ENCODE measurements at regions not wholly inside any gene's neighbourhood (a gene's known extent, or its start where the extent isn't known, plus 50 kb on each side); places are given as distances from the start of the nearest gene placed in this dataset.

DNA sequence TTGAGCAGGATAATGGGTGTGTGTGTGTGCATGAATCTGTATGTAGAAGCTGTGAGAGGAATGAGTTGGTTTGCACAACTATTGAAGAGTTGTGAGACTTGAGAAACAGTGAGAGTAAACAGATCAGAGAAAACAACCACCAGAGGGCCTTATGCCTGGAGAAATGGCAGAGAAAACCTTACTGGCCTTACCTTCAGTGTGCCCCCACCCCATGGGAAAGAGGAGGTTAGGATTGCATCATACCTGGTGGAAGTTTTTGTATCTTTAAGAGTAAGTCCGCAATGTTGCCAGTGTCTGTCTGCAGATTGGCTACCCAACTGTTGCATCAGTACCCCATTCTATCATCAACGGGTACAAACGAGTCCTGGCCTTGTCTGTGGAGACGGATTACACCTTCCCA, 1909.4 kb upstream of the WWC1 start:
- DNase-seq (ENCODE audit: low spot score), result no peak

DNA sequence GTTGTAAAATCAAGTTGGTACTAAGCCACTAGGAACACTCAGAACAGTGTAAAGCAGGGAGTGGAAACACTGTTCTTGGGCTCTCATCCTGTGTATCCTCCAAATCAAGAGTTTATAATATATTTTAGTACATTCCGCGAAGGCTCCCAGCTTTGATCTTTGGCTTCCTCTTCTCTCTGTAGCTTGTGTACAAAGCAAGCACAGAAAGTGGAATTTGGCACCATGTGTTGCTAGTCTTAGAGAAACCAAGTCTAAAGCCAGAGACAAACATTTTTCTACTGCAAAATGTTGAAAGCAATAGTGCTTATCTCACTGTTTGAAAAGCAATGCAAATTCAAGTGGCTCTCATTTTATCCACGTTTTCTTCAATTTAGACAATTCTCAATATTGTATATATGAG, 1893.3 kb upstream of the WWC1 start:
- DNase-seq (ENCODE audit: low spot score), result no peak

DNA sequence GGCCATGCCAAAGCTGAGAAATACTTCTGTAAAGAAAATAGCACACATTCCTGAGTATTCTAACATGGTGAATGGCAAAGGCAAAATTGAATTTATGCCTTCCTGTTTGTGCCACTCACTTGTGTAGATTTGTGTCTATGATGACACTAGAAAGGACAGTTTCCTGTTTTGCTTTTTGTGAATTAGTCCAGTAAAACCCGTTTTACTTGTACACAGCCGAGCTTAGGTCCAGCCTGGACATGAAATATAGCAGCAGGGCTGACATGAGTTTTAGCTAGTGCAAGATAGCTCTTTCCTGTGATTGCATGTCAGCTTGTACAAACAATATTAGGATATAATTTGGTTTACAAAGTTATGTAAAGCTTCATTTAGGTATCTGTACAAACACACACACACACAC, 1891.7 kb upstream of the WWC1 start:
- no peak for DNase-seq (ENCODE audit: low spot score)

DNA sequence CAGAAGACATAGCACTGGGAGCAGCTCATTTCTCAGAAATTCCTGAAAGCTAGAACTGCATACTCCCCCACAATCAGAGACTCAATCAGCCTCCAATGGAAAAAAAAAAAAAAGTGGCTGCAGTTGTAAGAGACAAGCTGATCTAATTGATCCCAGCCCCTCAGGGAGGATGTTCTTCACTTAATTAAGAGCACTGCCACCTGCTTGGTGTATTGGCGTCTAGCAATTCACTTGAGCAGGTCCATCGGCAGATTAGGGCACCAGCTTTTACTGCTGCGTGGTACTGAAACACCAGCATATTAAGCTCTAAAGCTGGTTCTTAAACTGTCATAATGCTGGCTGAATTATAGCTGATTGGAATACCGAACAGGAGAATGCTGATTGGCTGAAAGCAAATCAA, 1890.1 kb upstream of the WWC1 start:
- no peak for DNase-seq (ENCODE audit: low spot score)

DNA sequence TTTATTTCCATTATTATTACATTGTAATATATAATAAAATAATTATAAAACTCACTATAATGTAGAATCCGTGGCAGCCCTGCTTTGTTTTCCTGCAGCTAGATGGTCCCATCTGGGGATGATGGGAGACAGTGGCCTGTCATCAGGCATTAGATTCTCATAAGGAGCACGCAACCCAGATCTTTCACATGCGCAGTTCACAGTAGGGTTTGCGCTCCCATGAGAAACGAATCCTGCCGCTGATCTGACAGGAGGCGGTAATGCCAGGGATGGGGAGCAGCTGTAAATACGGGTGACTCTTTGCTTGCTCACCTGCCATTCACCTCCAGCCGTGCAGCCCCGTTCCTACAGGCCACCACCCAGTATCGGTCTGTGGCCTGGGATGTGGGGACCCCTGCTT, 1879.3 kb upstream of the WWC1 start:
- DNase-seq (ENCODE audit: low spot score), result no peak

DNA sequence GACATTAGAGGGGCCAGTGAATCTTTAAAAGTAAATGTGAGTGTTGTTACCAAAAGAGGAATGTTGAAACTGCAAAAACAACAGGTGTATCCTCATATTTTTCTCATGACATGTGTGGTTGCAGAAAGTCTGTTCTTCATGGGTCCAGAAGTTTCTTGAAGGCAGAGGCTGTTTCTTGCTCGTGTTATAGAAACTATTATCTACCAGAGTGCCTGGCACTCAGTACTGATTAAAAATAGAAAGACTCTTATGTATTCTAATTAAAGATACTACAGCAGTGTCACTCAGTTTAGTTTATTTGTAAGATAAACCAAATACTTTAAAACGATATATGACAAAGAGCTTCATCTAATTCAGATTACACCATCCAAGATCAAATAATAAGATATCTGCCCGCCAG, 1864.2 kb upstream of the WWC1 start:
- DNase-seq (ENCODE audit: low spot score), result no peak

DNA sequence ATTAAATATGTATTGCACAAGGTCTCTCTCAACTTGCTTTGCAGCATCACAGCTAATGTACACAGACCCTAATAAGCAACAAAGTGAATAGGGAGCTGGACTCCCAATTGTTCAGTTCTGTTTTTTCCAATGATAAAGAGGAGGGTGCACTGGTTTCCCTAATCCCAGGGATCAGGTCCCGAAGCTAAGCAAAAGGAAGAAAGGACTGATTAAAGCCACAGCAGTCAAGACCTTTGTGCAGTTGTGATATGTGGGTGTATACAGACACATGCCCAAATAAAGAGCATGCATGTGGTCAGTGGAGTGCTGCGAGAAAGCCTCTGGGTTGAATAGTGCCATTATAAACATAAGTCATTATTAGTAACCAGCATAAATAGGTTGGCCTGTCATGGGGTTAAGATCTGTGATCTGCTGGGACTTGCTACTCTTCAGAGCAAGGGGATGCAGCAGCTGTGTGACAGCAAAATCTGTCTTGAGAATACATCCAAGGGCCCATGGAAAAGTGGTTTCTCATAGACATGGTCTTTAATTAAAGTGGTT, 1863.1 kb upstream of the WWC1 start:
- no peak for DNase-seq (ENCODE audit: low spot score)

DNA sequence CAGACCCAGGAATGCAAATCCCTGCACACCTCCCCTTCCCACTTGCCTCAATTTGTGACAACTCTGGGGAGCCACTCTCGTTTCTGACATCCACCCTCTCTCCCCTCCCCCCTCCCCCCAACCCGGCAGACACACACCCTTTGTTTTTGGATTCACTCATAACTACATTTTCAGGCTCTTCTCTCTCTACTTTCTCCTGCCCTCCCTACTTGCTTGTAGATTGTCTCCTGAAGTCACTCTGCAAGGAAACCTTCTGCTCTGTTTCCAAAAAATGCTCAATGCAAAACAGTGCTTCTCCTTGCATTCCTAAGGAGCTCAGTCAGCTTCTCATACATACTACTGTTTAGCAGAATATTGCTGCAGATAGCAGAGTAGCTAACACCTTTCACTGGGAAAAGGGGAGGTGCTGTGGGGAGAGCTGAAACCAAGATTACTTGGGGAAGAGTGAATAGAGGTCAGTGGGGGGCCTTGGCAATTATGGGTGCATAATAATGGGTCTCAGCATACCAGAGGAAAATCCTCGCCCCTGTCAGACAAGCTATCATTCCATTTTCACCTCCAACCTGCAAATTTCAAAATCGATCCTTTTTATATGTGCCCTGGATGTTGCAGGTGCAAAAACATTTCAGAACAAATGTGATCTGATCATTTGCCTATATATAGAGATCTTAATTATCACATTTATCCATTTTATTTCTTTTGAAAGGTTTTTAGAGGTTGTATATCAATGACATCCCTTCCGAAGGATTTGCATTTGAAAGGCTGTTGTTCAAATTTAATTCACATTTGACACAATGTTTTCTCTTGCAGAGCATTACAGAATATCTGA, 1860.7 kb upstream of the WWC1 start:
- DNase-seq (ENCODE audit: low spot score), result no peak

DNA sequence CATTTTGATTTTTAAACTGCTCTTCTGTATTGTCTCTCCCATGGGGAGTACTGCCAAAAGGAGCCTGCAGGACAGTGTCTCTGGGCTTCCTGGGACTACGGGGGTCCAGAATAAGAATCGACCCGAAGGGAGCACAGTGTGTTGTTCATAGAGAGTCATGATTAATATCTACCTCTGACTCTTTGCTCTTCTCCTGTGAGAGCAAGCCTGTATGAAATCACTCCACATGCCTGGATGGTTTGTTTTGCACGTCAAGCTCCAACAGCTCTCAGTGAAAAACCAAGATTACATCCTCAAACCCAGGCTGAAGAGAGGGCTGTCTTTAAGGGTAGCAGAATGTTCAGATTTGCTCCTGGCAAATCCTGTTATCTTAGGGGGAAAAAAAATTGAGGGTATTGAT, 1860.0 kb upstream of the WWC1 start:
- DNase-seq (ENCODE audit: low spot score), result no peak

DNA sequence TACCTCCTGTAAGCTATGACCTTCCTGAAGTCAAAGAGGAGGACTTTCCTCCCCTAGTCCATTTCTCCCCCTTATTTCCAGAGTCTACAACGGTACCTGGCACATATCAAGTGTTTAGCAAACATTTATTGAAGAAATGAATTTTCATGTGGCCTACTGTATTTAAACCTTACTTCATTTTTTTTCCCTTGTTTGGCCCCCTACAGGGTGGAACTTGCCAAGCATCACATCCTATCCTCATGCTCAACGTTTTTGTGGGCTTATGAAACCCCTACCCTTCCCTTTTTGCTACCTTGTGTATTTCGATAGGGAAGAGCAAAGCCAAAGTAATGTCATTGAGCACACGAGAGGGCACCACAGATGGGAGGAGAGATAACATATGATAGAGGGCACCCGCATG, 1857.8 kb upstream of the WWC1 start:
- no peak for DNase-seq (ENCODE audit: low spot score)

DNA sequence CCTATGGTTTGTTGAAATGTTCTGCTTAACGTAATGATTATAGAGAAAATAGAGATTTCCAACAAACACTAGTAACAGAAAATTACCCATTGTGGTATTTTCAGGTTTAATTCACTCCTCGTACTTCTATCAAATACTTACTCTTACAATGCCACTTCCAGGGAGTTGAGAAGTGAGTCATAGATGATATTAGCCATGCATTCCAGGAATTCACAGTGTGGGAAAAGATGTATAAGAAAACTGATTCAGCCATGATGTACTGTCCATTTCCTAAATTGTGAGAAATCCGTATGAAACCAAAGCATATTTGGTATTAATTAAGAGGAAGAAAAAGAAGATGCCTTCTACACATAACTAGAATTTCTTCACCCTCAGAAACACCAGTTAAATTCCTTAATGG, 1854.6 kb upstream of the WWC1 start:
- no peak for DNase-seq (ENCODE audit: low spot score)

DNA sequence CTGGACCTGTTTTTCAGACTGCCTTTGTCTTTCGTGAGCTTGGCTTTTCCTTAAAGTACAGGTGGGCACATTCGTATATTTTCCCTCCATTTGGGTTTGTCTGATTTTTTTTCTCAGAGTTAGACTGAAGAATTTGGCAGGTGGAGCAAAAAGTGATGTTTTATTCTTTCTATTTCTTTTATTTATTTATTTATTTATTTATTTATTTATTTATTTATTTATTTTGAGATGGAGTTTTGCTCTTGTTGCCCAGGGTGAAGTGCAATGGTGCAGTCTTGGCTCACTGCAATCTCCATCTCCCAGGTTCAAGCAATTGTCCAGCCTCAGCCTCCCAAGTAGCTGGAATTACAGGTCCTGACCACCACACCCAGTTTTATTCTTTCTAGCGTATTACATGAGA, 1805.1 kb upstream of the WWC1 start:
- DNase-seq (ENCODE audit: low spot score), result no peak

DNA sequence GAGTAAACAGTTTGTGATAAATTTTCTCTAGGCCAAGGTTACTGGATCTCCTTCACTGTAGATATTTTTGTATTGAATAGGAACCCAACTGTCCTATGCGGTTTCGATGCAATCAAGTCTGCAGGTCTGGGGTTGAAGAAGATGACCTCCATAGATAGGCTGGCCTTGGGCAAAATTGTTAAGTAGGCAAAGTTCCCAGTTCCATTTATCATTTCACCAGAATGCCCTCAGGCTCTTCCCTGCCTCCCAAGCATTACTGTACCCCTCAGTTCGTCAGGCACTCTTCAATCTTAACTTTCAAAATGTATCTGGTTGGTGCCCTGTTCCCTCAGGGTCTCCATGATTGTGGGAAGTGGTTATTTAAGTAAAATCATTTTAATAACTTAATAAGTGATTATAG, 1802.9 kb upstream of the WWC1 start:
- DNase-seq (ENCODE audit: low spot score), result no peak

DNA sequence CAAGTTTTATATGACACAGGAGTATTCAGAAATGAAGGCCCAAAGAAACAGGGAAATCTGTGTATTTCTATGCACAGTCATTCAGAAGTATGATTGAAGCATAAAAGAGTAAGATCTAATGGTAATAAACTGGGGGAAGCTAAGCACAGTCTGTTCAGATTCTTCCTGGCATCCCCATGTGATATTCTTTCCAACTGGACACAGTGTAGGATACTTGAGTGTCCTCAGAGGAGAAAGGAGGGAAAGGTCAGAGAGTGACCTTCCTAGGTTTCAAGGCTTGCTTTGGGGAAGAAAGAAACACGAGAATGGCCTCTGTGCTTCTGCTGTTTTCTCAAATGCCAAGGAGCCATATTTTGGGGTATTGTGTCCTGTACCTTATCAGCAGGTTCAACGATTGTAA, 1798.4 kb upstream of the WWC1 start:
- DNase-seq (ENCODE audit: low spot score), result no peak

DNA sequence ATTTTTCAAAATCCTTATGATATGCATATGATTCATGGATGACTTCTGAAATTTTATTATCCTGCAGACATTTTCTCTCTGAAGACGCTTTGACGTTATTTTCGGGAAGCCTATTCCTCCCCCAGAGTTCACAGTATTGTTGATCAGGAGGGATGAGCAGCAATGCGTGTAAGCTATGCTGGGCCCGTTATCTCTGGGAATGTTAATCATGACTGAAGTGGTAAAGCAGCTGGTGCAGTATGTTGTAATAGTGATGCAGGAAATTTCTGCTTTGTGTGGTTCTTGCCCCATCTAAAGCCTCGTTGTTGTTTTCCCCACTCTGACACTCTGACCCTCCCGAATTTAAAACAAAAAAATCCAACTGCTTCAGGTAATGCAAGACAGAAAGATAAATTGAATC, 1797.8 kb upstream of the WWC1 start:
- no peak for DNase-seq (ENCODE audit: low spot score)

DNA sequence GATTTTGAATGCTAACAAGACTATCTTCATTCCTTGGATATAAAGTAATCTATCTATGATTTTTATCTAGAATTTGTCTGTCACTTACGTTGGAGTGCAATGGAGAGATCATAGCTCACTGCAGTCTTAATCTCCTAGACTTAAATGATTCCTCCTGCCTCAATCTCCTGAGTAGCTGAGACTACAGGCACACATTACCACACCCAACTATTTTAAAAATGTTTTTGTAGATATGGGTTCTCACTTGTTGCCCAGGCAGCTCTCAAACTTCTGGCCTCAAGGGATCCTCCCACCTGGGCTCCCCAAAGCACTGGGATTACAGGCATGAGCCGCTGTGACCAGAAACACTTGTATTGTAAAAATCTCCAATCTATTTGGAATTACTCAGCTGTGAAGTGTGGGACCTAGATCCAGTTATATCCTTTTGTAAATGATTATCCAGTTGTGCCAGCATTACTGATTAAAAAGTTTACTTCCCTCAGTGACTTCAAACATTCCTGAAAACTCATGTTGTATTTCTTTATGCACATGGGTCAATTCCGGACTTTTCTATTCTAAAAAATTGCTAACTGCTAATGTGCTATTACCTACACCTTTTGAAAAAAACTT, 1793.8 kb upstream of the WWC1 start:
- DNase-seq (ENCODE audit: low spot score), result no peak

DNA sequence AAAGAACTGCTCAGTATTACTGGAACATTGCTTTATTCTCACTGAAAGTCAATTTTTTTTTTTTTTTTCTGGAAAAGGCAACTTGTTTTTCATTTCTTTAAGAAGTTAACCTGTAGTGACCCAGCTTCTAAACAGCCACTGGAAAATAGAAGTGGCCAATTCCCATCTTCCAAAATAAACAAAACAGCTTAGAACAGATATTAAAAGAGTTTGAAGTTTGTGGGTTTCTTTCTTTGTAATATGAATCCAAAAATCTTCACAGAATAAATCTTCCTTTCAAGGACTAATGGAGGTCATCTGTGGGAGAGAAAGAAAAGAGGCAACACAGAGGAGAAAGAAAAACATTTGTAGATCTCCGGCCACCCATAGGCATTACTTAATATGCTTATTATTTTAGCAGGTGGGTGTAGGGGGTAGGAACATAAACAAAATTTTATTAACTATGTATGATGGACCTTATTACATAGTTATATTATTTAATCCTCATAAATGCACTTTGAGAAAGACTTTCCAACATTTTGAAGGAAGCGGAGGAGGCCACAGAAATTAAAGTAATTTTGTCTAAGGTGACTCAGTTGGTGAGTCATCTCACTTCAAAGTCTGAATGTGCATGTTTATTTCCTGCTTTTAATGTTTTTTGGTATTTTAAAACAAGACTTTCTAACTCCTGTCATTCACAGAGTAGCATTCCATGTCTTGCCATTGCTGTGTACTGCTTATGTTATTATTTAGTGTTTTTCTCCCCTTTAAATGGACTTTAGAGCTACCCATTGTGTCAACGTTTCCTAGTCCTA, 1791.8 kb upstream of the WWC1 start:
- no peak for DNase-seq (ENCODE audit: low spot score)

DNA sequence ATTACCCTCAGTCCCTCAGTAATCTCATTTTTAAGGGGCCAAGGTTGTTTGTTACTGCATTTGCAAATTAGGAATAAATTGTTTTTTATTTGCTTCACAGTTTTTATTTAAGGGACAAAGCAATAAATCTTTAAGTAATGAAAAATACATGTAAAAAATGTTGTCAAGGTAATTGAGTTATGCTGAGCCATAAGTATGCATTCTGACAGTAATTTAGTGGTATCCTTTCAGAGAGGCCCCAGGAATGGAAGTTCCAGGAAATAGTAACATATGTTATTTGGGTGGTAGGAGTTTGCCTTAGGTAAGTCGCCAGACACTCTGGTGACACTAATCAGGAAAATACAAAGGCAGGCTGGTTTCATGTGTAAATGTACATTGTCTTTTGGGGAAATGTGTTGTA, 1787.9 kb upstream of the WWC1 start:
- no peak for DNase-seq (ENCODE audit: low spot score)

DNA sequence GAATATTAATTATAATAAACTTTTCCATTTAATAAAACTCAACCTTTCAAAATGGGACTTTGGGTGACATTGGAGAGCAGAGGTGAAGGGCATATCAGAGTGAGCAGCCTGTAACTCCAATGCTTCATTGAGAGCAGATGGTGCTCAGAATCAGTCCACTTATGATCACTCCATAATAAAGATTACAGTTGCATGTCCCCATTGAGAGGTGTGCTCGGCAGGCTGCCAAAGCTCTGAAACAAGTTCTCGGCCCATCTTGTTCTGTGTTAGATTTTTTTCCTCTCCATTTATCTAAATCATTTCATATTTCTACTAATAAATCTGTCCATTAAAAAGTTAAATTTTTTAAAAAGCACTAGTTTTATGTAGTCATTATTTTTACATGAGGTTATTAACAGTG, 1786.4 kb upstream of the WWC1 start:
- no peak for DNase-seq (ENCODE audit: low spot score)

DNA sequence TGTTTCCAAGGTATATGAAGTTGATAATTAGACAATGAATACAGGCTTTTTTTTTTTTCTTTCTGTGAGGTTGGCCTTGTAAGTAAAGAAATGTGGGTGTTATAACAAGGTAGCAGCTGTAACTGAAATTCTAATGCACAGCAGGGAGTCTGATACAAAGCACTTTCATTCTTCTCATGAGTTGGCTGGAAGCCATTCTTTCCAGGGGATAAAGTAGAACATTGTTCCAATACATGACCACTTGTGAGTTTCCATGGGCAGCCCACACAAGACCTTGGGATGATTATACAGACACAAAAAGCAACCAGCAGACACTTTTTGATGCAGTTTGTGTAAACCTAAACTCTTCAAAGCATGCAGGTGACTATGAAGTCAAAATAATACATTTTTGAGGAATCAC, 1785.9 kb upstream of the WWC1 start:
- no peak for DNase-seq (ENCODE audit: low spot score)

DNA sequence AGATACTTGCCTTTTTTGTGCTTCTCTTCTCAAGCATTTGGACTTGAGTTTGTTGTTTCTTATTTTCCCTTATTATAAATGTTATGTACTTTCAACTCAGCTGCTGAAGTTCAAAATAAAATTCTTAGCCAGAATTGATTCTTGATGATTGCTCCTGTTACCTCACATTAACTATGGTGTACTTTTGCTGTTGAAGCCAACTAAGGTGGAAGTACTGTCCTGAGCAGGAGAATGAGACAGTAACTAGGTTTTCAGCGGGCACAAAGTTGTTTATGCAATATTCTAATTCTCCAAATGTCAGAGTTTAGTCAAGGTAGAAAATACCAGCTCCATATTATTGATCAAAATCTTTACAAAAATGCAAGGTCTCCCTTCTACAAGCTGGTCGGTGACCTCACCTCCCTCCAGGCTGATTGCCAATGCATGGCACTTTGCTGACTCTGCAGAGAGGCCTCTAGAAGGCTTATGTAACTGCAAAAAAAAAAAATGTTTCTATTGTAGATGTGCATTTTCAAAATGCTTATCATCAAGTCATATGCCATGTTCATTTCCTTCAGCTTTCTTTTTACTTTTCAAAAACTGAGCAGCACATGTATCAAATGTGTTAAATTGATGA, 1783.5 kb upstream of the WWC1 start:
- DNase-seq (ENCODE audit: low spot score), result no peak

DNA sequence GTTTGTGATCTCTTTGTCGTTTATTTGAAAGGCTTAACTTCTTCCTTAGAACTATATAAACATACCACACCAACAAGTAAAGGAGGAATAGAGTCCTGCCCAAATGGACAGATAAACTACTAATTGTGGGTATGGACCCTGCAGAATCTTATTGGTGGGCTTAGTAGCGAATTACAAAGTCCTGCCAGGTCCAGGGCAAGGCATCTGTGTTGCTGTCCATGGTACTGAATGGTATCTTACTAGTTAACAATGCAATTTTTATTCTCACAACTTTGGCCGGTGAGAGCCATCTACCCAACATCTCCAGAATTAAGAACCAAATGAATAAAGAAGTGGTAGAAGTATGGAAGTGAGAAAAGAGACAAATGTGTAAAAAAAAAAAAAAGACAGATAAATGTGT, 1782.4 kb upstream of the WWC1 start:
- no peak for DNase-seq (ENCODE audit: low spot score)

DNA sequence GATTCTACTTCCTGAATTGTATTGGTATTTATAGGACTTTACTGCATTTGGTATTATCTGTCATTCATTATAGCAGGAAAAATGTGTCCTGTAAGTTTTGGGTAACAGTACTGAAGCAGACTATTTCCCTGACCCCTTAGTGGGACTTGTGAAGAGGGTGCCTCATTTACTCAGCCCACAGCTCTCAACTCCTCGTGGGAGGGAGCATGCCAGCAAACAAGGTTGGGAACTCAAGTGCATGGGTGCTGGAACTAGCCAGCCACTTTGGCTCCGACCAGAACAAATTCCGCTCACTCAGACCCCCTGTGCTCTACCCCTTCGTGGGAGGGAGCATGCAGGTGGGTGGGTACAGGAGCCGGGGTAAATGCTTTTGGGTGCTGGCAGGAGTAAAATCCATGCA, 1773.5 kb upstream of the WWC1 start:
- DNase-seq (ENCODE audit: low spot score), result no peak

Measured in HuH-7.5 (cell line).